Stimulated activated naive CD4-positive, alpha-beta T cell treated with Interleukin-2 at 50 U/mL for 16 hours (primary cell): ENCODE measurements at regions not wholly inside any gene's neighbourhood (a gene's known extent, or its start where the extent isn't known, plus 50 kb on each side); places are given as distances from the start of the nearest gene placed in this dataset.

Experiments
- DNase-seq: peaks from one replicate; lab custom pipeline; 2025; lab: John Stamatoyannopoulos, UW

GRCh38 chr10:3310016-3310784, 137.6 kb upstream of the PITRM1 start:
- no peak for DNase-seq

- no peak for DNase-seq
Measured at GRCh38 chr10:3306050-3306449, 133.5 kb upstream of the PITRM1 start.

- DNase-seq = no peak
Measured at GRCh38 chr10:3295582-3296151, 123.1 kb upstream of the PITRM1 start.

GRCh38 chr10:3294919-3295581, 122.5 kb upstream of the PITRM1 start:
- no peak for DNase-seq

- no peak for DNase-seq
Measured at GRCh38 chr10:3293581-3294431, 121.2 kb upstream of the PITRM1 start.

- DNase-seq = no peak
Measured at GRCh38 chr10:3292636-3293035, 120.1 kb upstream of the PITRM1 start.

- no peak for DNase-seq
Measured at GRCh38 chr10:3290550-3290949, 118.0 kb upstream of the PITRM1 start.

GRCh38 chr10:3287572-3288445, 115.2 kb upstream of the PITRM1 start:
- DNase-seq = no peak

GRCh38 chr10:3282674-3283017, 110.1 kb upstream of the PITRM1 start:
- DNase-seq = no peak

GRCh38 chr10:3281941-3282673, 109.5 kb upstream of the PITRM1 start:
- no peak for DNase-seq

- no peak for DNase-seq
Measured at GRCh38 chr10:3278771-3279170, 106.2 kb upstream of the PITRM1 start.

GRCh38 chr10:3277566-3277965, 105.0 kb upstream of the PITRM1 start:
- no peak for DNase-seq

GRCh38 chr10:3274414-3274813, 101.8 kb upstream of the PITRM1 start:
- DNase-seq = no peak

- no peak for DNase-seq
Measured at GRCh38 chr10:3273966-3274365, 101.4 kb upstream of the PITRM1 start.

- no peak for DNase-seq
Measured at GRCh38 chr10:3272300-3272699, 99.7 kb upstream of the PITRM1 start.

- DNase-seq = no peak
Measured at GRCh38 chr10:3271354-3272115, 99.0 kb upstream of the PITRM1 start.

GRCh38 chr10:3270577-3271316, 98.2 kb upstream of the PITRM1 start:
- no peak for DNase-seq

- no peak for DNase-seq
Measured at GRCh38 chr10:3268025-3268424, 95.4 kb upstream of the PITRM1 start.

GRCh38 chr10:3265088-3265487, 92.5 kb upstream of the PITRM1 start:
- DNase-seq = no peak
